ENCODE measurements at regions not wholly inside any gene's neighbourhood (a gene's known extent, or its start where the extent isn't known, plus 50 kb on each side); places are given as distances from the start of the nearest gene placed in this dataset.

DNA sequence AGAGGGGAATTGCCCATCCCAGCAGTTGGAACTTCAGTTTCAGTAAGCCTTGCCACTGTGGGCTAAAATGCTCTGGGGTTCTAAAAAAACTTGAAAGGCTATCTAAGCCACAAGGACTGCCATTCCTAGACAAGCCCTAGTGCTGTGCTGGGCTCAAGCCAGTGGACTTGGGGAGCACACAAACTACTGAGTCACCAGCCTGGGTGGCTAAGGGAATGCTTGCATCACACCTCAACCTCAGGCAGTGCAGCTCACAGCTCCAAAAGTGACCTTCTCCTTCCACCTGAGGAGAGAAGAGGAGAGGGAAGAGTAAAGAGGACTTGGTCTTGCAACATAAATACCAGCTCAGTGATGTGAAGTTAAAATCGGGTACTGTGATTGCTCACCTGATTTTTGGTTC is 116.7 kb upstream of the GLRA2 start:
- DNase-seq (ENCODE audit: low spot score): no peak

DNA sequence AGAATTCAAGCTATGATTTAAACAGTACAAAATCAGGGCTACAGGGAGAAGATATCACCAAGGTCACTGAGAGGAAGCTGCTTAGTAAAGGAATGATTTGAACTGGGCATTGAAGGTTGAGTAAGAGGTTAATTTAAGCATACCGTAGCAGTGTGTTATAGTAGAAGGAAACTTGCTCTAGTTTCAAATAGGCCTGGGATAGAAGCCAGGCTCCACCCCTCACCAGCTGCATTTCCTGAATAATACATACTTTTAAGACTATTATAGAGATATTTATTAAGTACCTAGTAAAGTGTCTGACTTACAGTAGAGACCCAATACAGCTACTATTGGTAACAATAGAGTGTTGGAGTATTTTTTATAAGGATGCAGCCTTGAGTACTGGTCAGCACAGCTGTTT is 118.0 kb upstream of the GLRA2 start:
- in situ Hi-C loops (cut with MboI; ENCODE audit: low pct_unique_long_range_greater_than_20kb, low sequenced_read_pairs, unreplicated experiment): no loop called here
- no peak for DNase-seq (ENCODE audit: low spot score)
- no peak for TF ChIP-seq CTCF (IDR thresholded peaks at IDR 0.05; ENCODE audit: extremely low read depth, insufficient read depth, missing control alignments)

More for the DNA sequence above, 116.7 kb upstream of the GLRA2 start:
- in situ Hi-C loops (cut with MboI; ENCODE audit: low pct_unique_long_range_greater_than_20kb, low sequenced_read_pairs, unreplicated experiment): no loop called here
- TF ChIP-seq CTCF (IDR thresholded peaks at IDR 0.05; ENCODE audit: extremely low read depth, insufficient read depth, missing control alignments): no peak

DNA sequence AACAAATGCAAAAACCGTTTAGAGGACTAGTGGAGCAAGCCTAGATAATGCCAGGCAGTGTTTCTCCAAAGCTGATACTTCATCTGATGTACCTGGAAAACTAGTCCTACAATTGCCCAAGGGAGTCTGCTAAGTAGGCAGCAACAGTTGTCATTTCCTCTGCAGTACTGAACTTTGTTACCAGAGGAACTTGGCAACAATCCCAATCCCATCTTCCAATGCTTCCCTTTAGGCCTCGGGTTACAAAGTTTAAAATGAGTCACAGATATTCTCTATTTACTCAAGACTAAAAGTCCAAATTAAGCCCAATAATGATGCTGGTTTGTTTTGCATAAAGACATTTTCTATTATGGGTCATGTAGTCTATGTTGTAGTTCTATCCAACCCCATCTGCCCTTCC is 120.0 kb upstream of the GLRA2 start:
- TF ChIP-seq CTCF (IDR thresholded peaks at IDR 0.05; ENCODE audit: extremely low read depth, insufficient read depth, missing control alignments): no peak
- in situ Hi-C loops (cut with MboI; ENCODE audit: low pct_unique_long_range_greater_than_20kb, low sequenced_read_pairs, unreplicated experiment): no loop called here
- DNase-seq (ENCODE audit: low spot score): no peak

DNA sequence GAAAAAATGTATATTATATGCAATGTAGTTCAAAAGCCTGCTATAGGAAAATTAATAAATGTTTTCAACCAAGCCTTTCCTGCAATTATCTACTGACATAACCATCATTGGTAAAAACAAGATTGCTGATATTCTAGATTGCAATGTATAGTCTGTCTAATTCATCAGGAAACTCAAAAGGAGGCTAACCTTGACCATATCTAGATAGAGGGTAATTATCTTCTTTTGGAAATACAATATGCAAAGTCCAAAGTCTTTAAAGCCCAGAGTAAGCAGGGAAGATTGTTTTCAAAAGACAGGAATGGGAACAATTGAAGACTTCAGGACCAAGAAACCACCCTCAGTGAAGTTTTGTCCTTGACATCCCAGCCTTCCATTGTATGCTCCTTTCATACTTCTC is 123.1 kb upstream of the GLRA2 start:
- TF ChIP-seq CTCF (IDR thresholded peaks at IDR 0.05; ENCODE audit: extremely low read depth, insufficient read depth, missing control alignments): no peak
- no peak for DNase-seq (ENCODE audit: low spot score)
- in situ Hi-C loops (cut with MboI; ENCODE audit: low pct_unique_long_range_greater_than_20kb, low sequenced_read_pairs, unreplicated experiment): no loop called here

GRCh38 chrX:14398725-14399124 is 130.6 kb upstream of the GLRA2 start:
- in situ Hi-C loops (cut with MboI; ENCODE audit: low pct_unique_long_range_greater_than_20kb, low sequenced_read_pairs, unreplicated experiment): no loop called here
- TF ChIP-seq CTCF (IDR thresholded peaks at IDR 0.05; ENCODE audit: extremely low read depth, insufficient read depth, missing control alignments): no peak
- DNase-seq (ENCODE audit: low spot score): no peak

DNA sequence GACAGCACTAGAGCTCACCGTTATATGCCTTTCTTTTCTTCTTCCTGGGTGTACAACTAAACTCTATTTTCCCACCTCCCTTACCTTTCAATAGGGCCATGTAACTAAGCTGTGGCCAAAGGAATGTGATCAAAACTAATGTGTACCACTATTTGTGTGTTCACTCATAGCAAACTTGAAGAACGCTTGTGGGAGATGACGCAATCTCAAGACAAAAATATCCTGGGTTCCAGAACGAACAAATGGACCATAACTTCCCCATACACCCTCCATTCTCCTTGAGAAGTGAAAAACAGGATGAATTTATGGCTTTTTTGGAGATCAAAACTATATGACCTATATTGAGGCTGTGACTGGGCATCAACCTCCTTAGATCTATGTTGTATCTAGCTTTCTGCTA is 139.7 kb upstream of the GLRA2 start:
- DNase-seq (ENCODE audit: low spot score): no peak
- no peak for TF ChIP-seq CTCF (IDR thresholded peaks at IDR 0.05; ENCODE audit: extremely low read depth, insufficient read depth, missing control alignments)
- in situ Hi-C loops (cut with MboI; ENCODE audit: low pct_unique_long_range_greater_than_20kb, low sequenced_read_pairs, unreplicated experiment): no loop called here

DNA sequence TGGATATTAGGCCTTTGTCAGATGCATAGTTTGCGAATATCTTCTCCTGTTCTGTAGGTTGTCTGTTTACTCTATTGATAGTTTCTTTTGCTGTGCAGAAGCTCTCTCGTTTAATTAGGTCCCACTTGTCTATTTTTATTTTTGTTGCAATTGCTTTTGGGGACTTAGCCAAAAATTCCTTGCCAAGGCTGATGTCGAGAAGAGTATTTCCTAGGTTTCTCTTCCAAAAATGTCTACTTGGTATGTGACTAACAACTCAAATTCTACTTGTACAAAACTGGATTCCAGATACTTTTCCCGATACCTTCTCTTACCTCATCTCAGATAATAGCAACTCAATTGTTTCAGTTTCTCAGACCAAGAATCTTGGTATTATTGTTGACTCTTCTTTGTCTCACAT is 142.4 kb upstream of the GLRA2 start:
- TF ChIP-seq CTCF (IDR thresholded peaks at IDR 0.05; ENCODE audit: extremely low read depth, insufficient read depth, missing control alignments): no peak
- DNase-seq (ENCODE audit: low spot score): no peak
- in situ Hi-C loops (cut with MboI; ENCODE audit: low pct_unique_long_range_greater_than_20kb, low sequenced_read_pairs, unreplicated experiment): no loop called here
